ENCODE measurements at regions not wholly inside any gene's neighbourhood (a gene's known extent, or its start where the extent isn't known, plus 50 kb on each side); places are given as distances from the start of the nearest gene placed in this dataset.

DNA sequence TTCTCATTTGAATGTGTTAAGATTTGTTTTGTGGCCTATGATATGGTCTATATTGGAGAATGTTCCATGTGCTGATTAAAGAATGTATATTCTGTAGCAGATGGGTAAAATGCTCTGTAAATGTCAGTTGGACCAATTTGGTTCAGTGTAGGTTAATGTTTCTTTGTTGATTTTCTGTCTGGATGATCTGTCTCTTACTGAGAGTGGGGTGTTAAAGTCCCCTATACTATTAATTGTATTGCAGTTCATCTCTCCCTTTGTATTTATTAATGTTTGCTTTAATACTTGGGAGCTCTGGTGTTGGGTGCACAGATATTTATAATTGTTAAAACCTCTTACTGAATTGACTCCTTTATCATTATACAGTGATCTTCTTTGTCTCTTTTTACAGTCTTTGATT, 584.5 kb downstream of the NUF2 start:
- TF ChIP-seq, protein P1, sequence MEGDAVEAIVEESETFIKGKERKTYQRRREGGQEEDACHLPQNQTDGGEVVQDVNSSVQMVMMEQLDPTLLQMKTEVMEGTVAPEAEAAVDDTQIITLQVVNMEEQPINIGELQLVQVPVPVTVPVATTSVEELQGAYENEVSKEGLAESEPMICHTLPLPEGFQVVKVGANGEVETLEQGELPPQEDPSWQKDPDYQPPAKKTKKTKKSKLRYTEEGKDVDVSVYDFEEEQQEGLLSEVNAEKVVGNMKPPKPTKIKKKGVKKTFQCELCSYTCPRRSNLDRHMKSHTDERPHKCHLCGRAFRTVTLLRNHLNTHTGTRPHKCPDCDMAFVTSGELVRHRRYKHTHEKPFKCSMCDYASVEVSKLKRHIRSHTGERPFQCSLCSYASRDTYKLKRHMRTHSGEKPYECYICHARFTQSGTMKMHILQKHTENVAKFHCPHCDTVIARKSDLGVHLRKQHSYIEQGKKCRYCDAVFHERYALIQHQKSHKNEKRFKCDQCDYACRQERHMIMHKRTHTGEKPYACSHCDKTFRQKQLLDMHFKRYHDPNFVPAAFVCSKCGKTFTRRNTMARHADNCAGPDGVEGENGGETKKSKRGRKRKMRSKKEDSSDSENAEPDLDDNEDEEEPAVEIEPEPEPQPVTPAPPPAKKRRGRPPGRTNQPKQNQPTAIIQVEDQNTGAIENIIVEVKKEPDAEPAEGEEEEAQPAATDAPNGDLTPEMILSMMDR (IDR thresholded peaks at IDR 0.05), result no peak
- TF ChIP-seq POLR2AphosphoS5 (IDR thresholded peaks at IDR 0.05), result no peak
